T-cell (primary cell): ENCODE measurements at regions not wholly inside any gene's neighbourhood (a gene's known extent, or its start where the extent isn't known, plus 50 kb on each side); places are given as distances from the start of the nearest gene placed in this dataset.

ENCODE experiments used
- ATAC-seq, 4 experiments: fragments of 200-7000 bp in 3 of 4; fragments of 150-1000 bp in 1 of 4; cut with Tn5 transposase; replicated peaks in 1 of 4; 1 replicate in 3 of 4; 2 replicates in 1 of 4; pipeline ENCODE4 v1.10.0; 2021; ENCODE audit warnings: moderate library complexity in 3 of 4, mild to moderate bottlenecking in 2 of 4, moderate number of reproducible peaks in 1 of 4
- CTCF ChIA-PET, 2 donors: fragments of 300-600 bp; sonication (Branson Sonifier 250); formaldehyde crosslinking; loops; one replicate each; lab custom pipeline; 2022; ENCODE audit warnings: antibody characterized with exemption in 2 of 2; lab: Charles Lee
- POLR2A ChIA-PET, 2 donors: fragments of 300-600 bp; sonication (Branson Sonifier 250); formaldehyde crosslinking; loops; one replicate each; lab custom pipeline; 2022; ENCODE audit warnings: antibody characterized with exemption in 2 of 2; lab: Charles Lee
- DNase-seq, 35 experiments: peaks; one replicate each; pipeline versions ENCODE4 v3.0.0 to v3.0.0-alpha.2; 2013 to 2023
- H3K27ac ChIP-seq: one replicate; pipeline ENCODE4 v1.5.1; 2013; ENCODE audit warnings: low read length
- H3K27me3 ChIP-seq, 2 experiments: replicated peaks in 1 of 2; 1 replicate in 1 of 2; 2 replicates in 1 of 2; pipeline versions ENCODE4 v1.6.1 to v1.7.0; 2013; ENCODE audit warnings: low read length in 1 of 2, mixed read lengths in 1 of 2; ENCODE audit not compliant: control insufficient read depth in 2 of 2, insufficient read depth in 2 of 2; ENCODE audit errors: extremely low read depth in 1 of 2
- H3K36me3 ChIP-seq, 2 donors: 1 replicate in 1 of 2; 2 replicates in 1 of 2; pipeline versions ENCODE4 v1.6.1 to v1.7.0; 2013; ENCODE audit warnings: low read length in 1 of 2; ENCODE audit not compliant: control insufficient read depth in 2 of 2, insufficient read depth in 1 of 2; ENCODE audit errors: extremely low read depth in 1 of 2
- H3K4me1 ChIP-seq, 2 experiments: 1 replicate in 1 of 2; 2 replicates in 1 of 2; pipeline versions ENCODE4 v1.6.1 to v1.7.0; 2013; ENCODE audit warnings: low read length in 2 of 2, mixed read lengths in 1 of 2; ENCODE audit not compliant: insufficient read depth in 2 of 2, control insufficient read depth in 1 of 2; ENCODE audit errors: extremely low read depth in 1 of 2
- H3K4me3 ChIP-seq, 2 donors: 1 replicate in 1 of 2; 2 replicates in 1 of 2; pipeline versions ENCODE4 v1.5.1 to v1.7.0; 2013; ENCODE audit warnings: mild to moderate bottlenecking in 2 of 2, low read length in 1 of 2, moderate library complexity in 1 of 2; ENCODE audit not compliant: control insufficient read depth in 1 of 2; ENCODE audit errors: extremely low read depth in 1 of 2
- H3K9me3 ChIP-seq: 2 replicates; pipeline ENCODE4 v1.7.0; 2013
- H3K27ac Mint-ChIP-seq, 2 donors: one replicate each; pipeline ENCODE4 v1.8.0; 2020 to 2021; ENCODE audit warnings: mild to moderate bottlenecking in 2 of 2, mixed read lengths in 2 of 2
- H3K27me3 Mint-ChIP-seq, 2 donors: one replicate each; pipeline ENCODE4 v1.8.0; 2021 to 2022; ENCODE audit warnings: mixed read lengths in 2 of 2
- H3K36me3 Mint-ChIP-seq: one replicate; pipeline ENCODE4 v1.8.0; 2021; ENCODE audit warnings: mixed read lengths
- H3K4me1 Mint-ChIP-seq, 3 donors: one replicate each; pipeline ENCODE4 v1.8.0; 2020 to 2022; ENCODE audit warnings: mixed read lengths in 3 of 3, mild to moderate bottlenecking in 1 of 3
- H3K4me3 Mint-ChIP-seq, 3 donors: one replicate each; pipeline ENCODE4 v1.8.0; 2020 to 2022; ENCODE audit warnings: mild to moderate bottlenecking in 3 of 3, mixed read lengths in 3 of 3, moderate library complexity in 3 of 3
- H3K9me3 Mint-ChIP-seq, 3 donors: one replicate each; pipeline ENCODE4 v1.8.0; 2020 to 2022; ENCODE audit warnings: mixed read lengths in 3 of 3
- WGBS: methylation state at CpG from one replicate; pipeline ENCODE4 v1.1.5; 2013; ENCODE audit warnings: missing lambda C conversion rate; ENCODE audit not compliant: insufficient coverage; 5-methylcytosine and 5-hydroxymethylcytosine counted together

DNA sequence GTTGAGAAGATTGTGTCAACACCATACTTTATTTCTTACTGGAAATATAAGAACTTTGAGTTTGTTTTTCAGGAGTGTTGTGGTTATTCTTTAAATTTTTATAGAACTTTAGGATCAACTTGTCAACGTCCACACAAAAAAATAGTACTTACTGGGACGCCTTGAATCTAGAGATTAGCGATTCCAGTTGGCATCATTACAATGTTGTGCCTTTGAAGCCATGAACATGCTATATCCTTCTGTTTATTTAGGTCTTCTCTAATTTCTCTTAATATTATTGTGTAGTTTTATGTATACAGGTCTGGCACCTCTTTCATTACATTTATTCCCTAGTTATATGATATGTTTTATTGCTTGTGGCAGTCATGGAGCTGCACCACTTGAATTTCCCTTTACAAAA is 320.8 kb upstream of the CCDC196 start:
- H3K4me1 Mint-ChIP-seq = no peaks in the 10 kb centered on the region
- no peak for ATAC-seq
- CTCF ChIA-PET = no interaction called here
- Histone ChIP-seq H3K4me3 (no peak overlapping the region), H3K4me1 (no peaks in the 10 kb centered on the region), H3K9me3 (no peaks in the 10 kb centered on the region), H3K36me3 (no peaks in the 10 kb centered on the region), H3K27me3 (peaks cover 0 to 5% of the 10 kb centered on the region in 2 experiments), H3K27ac (no peak overlapping the region)
- H3K9me3 Mint-ChIP-seq = peaks cover 0 to 3% (median 0%) of the 10 kb centered on the region in 3 donors
- DNase-seq = no peak
- WGBS = no CpG with 5 or more reads among the region's 3 CpGs
- no peak overlapping the region for H3K27ac Mint-ChIP-seq
- no peaks in the 10 kb centered on the region for H3K36me3 Mint-ChIP-seq
- H3K27me3 Mint-ChIP-seq = peaks cover 9 to 22% of the 10 kb centered on the region in 2 donors
- H3K4me3 Mint-ChIP-seq = no peak overlapping the region
- POLR2A ChIA-PET = no interaction called here

- Mint-ChIP-seq H3K36me3 (no peaks in the 10 kb centered on the region), H3K27me3 (peaks cover 27 to 32% of the 10 kb centered on the region in 2 donors), H3K4me3 (no peak overlapping the region), H3K4me1 (no peaks in the 10 kb centered on the region), H3K27ac (no peak overlapping the region), H3K9me3 (no peaks in the 10 kb centered on the region)
- H3K9me3 ChIP-seq = no peaks in the 10 kb centered on the region
- no CpG with 5 or more reads among the region's 1 CpG for WGBS
- ChIA-PET POLR2A (no interaction called here), CTCF (no interaction called here)
- no peak overlapping the region for H3K27ac ChIP-seq
- H3K27me3 ChIP-seq = peaks cover 0 to 7% of the 10 kb centered on the region in 2 experiments
- H3K36me3 ChIP-seq = no peaks in the 10 kb centered on the region
- no peak for DNase-seq
- ATAC-seq = no peak
- H3K4me1 ChIP-seq = no peaks in the 10 kb centered on the region
- H3K4me3 ChIP-seq = no peak overlapping the region
Measured at GRCh38 chr14:66174453-66174891, 311.7 kb upstream of the CCDC196 start.

GRCh38 chr14:66177935-66178334 is 308.2 kb upstream of the CCDC196 start:
- no peak overlapping the region for H3K4me3 Mint-ChIP-seq
- Histone ChIP-seq H3K9me3 (no peaks in the 10 kb centered on the region), H3K4me1 (no peaks in the 10 kb centered on the region), H3K36me3 (no peaks in the 10 kb centered on the region), H3K4me3 (no peak overlapping the region), H3K27me3 (peaks cover 0 to 3% of the 10 kb centered on the region in 2 experiments), H3K27ac (no peak overlapping the region)
- ChIA-PET CTCF (no interaction called here), POLR2A (no interaction called here)
- H3K27me3 Mint-ChIP-seq = peaks cover 15 to 30% of the 10 kb centered on the region in 2 donors
- no peaks in the 10 kb centered on the region for H3K9me3 Mint-ChIP-seq
- WGBS = no CpG with 5 or more reads among the region's 1 CpG
- DNase-seq (no peak), ATAC-seq (no peak)
- no peak overlapping the region for H3K27ac Mint-ChIP-seq
- H3K4me1 Mint-ChIP-seq = no peaks in the 10 kb centered on the region
- no peaks in the 10 kb centered on the region for H3K36me3 Mint-ChIP-seq

GRCh38 chr14:66196670-66197069 is 289.5 kb upstream of the CCDC196 start:
- Mint-ChIP-seq H3K27ac (no peak overlapping the region), H3K4me3 (no peak overlapping the region), H3K27me3 (peaks cover 27 to 37% of the 10 kb centered on the region in 2 donors), H3K36me3 (no peaks in the 10 kb centered on the region), H3K4me1 (no peaks in the 10 kb centered on the region), H3K9me3 (peaks cover 2 to 4% (median 3%) of the 10 kb centered on the region in 3 donors)
- ATAC-seq (no peak), DNase-seq (no peak)
- no peaks in the 10 kb centered on the region for H3K36me3 ChIP-seq
- CTCF ChIA-PET = no interaction called here
- no peaks in the 10 kb centered on the region for H3K4me1 ChIP-seq
- H3K4me3 ChIP-seq = no peak overlapping the region
- peaks cover 0 to 15% of the 10 kb centered on the region in 2 experiments for H3K27me3 ChIP-seq
- no peaks in the 10 kb centered on the region for H3K9me3 ChIP-seq
- no peak overlapping the region for H3K27ac ChIP-seq
- WGBS = no CpG with 5 or more reads among the region's 1 CpG
- POLR2A ChIA-PET = no interaction called here

DNA sequence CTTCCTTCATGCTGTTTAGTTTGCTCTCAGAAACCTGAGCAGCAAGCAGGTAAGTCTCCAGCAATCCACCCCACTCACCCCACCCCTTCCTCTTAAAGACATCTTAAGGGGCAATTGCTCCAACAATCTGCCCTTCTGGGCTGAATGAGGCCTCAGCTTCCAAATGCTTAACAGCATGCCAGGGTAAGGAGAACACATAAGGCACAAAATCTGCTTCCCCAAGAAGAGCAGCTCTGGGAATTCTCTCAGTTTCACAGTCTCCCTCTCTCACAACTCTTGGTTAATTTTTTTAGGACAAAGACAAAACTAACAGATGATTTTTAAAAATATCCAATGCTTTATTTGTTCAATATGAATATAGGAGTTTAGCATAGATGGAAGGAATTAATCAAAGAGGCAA is 288.9 kb upstream of the CCDC196 start:
- Mint-ChIP-seq H3K4me1 (no peaks in the 10 kb centered on the region), H3K4me3 (no peak overlapping the region), H3K36me3 (no peaks in the 10 kb centered on the region), H3K9me3 (peaks cover 3 to 6% (median 5%) of the 10 kb centered on the region in 3 donors), H3K27ac (no peak overlapping the region), H3K27me3 (peaks cover 27 to 39% of the 10 kb centered on the region in 2 donors)
- no peak for DNase-seq
- Histone ChIP-seq H3K36me3 (no peaks in the 10 kb centered on the region), H3K27ac (no peak overlapping the region), H3K4me3 (no peak overlapping the region), H3K4me1 (no peaks in the 10 kb centered on the region), H3K9me3 (no peaks in the 10 kb centered on the region), H3K27me3 (peaks cover 0 to 15% of the 10 kb centered on the region in 2 experiments)
- no peak for ATAC-seq
- CTCF ChIA-PET = no interaction called here
- POLR2A ChIA-PET = no interaction called here

GRCh38 chr14:66206554-66206953 is 279.6 kb upstream of the CCDC196 start:
- Histone ChIP-seq H3K4me3 (peak overlapping the region in 1 of 2 donors; percentile 23), H3K27ac (no peak overlapping the region), H3K27me3 (no peaks in the 10 kb centered on the region), H3K4me1 (no peaks in the 10 kb centered on the region), H3K36me3 (no peaks in the 10 kb centered on the region), H3K9me3 (no peaks in the 10 kb centered on the region)
- Mint-ChIP-seq H3K9me3 (peaks cover 24 to 38% (median 24%) of the 10 kb centered on the region in 3 donors), H3K27me3 (peaks cover 3 to 11% of the 10 kb centered on the region in 2 donors), H3K27ac (no peak overlapping the region), H3K36me3 (no peaks in the 10 kb centered on the region), H3K4me3 (no peak overlapping the region), H3K4me1 (no peaks in the 10 kb centered on the region)
- POLR2A ChIA-PET = no interaction called here
- no peak for ATAC-seq
- CTCF ChIA-PET = interaction anchor here in 1 of 2 donors (0.6 kb wide), 1 partner anchor 14 kb away, joined by 3 read pairs; no protein-coding TSS in a partner anchor
- 80% methylated on average over 1 of the region's 2 CpGs for WGBS
- no peak for DNase-seq

- no peak overlapping the region for H3K27ac ChIP-seq
- no peaks in the 10 kb centered on the region for H3K36me3 ChIP-seq
- DNase-seq = no peak
- no peaks in the 10 kb centered on the region for H3K4me1 ChIP-seq
- 100% methylated on average over 1 of the region's 1 CpG for WGBS
- Mint-ChIP-seq H3K9me3 (peaks cover 0 to 8% (median 0%) of the 10 kb centered on the region in 3 donors), H3K27me3 (peaks cover 1 to 17% of the 10 kb centered on the region in 2 donors), H3K4me3 (no peak overlapping the region), H3K4me1 (no peaks in the 10 kb centered on the region), H3K27ac (no peak overlapping the region), H3K36me3 (peaks cover 4% of the 10 kb centered on the region)
- H3K9me3 ChIP-seq = no peaks in the 10 kb centered on the region
- no peak for ATAC-seq
- ChIA-PET POLR2A (no interaction called here), CTCF (no interaction called here)
- H3K4me3 ChIP-seq = no peak overlapping the region
- H3K27me3 ChIP-seq = peaks cover 0 to 3% of the 10 kb centered on the region in 2 experiments
Measured at GRCh38 chr14:66216763-66217162, 269.4 kb upstream of the CCDC196 start.
